ENCODE measurements at regions not wholly inside any gene's neighbourhood (a gene's known extent, or its start where the extent isn't known, plus 50 kb on each side); places are given as distances from the start of the nearest gene placed in this dataset.

- peaks cover 0 to 13% of the 10 kb centered on the region in 2 donors for H3K9me3 ChIP-seq (ENCODE audit: control insufficient read depth in 2 of 2, insufficient read depth in 1 of 2, low read depth in 1 of 2, low read length in 1 of 2)
- no peaks in the 10 kb centered on the region for H3K36me3 ChIP-seq (ENCODE audit: control insufficient read depth in 3 of 3, insufficient read depth in 2 of 3, low read depth in 1 of 3, low read length in 3 of 3)
- FAIRE-seq (no peak), DNase-seq (no peak)
- no peaks in the 10 kb centered on the region for H3K27me3 ChIP-seq (ENCODE audit: control insufficient read depth in 3 of 3, insufficient read depth in 3 of 3, low read length in 3 of 3)
- no peak overlapping the region for H3K4me3 ChIP-seq (ENCODE audit: low read depth in 1 of 3, low read length in 3 of 3)
- no peaks in the 10 kb centered on the region for H3K4me1 ChIP-seq (ENCODE audit: control insufficient read depth in 3 of 3, insufficient read depth in 2 of 3, low read depth in 1 of 3, low read length in 2 of 3)
- no peak overlapping the region for H3K27ac ChIP-seq (ENCODE audit: low read depth in 1 of 3, low read length in 2 of 3)
- WGBS, 3 donors = 84 to 93% (median 92%) methylated on average over 8 of the region's 8 CpGs
Measured at GRCh38 chr14:27164139-27164538, 566.3 kb upstream of the NOVA1 start.

- Histone ChIP-seq H3K27me3 (ENCODE audit: control insufficient read depth in 3 of 3, insufficient read depth in 3 of 3, low read length in 3 of 3) (no peaks in the 10 kb centered on the region), H3K9me3 (ENCODE audit: control insufficient read depth in 2 of 2, insufficient read depth in 1 of 2, low read depth in 1 of 2, low read length in 1 of 2) (no peaks in the 10 kb centered on the region), H3K27ac (ENCODE audit: low read depth in 1 of 3, low read length in 2 of 3) (no peak overlapping the region), H3K4me1 (ENCODE audit: control insufficient read depth in 3 of 3, insufficient read depth in 2 of 3, low read depth in 1 of 3, low read length in 2 of 3) (no peaks in the 10 kb centered on the region), H3K4me3 (ENCODE audit: low read depth in 1 of 3, low read length in 3 of 3) (no peak overlapping the region), H3K36me3 (ENCODE audit: control insufficient read depth in 3 of 3, insufficient read depth in 2 of 3, low read depth in 1 of 3, low read length in 3 of 3) (no peaks in the 10 kb centered on the region)
- FAIRE-seq = no peak
- DNase-seq = no peak
- WGBS, 3 donors = 71 to 83% (median 77%) methylated on average over 6 of the region's 6 CpGs
Measured at GRCh38 chr14:27175489-27175888, 577.7 kb upstream of the NOVA1 start.

- H3K27ac ChIP-seq (ENCODE audit: low read depth in 1 of 3, low read length in 2 of 3) = no peak overlapping the region
- H3K36me3 ChIP-seq (ENCODE audit: control insufficient read depth in 3 of 3, insufficient read depth in 2 of 3, low read depth in 1 of 3, low read length in 3 of 3) = no peaks in the 10 kb centered on the region
- no peak overlapping the region for H3K4me3 ChIP-seq (ENCODE audit: low read depth in 1 of 3, low read length in 3 of 3)
- no peaks in the 10 kb centered on the region for H3K9me3 ChIP-seq (ENCODE audit: control insufficient read depth in 2 of 2, insufficient read depth in 1 of 2, low read depth in 1 of 2, low read length in 1 of 2)
- no peaks in the 10 kb centered on the region for H3K27me3 ChIP-seq (ENCODE audit: control insufficient read depth in 3 of 3, insufficient read depth in 3 of 3, low read length in 3 of 3)
- no peaks in the 10 kb centered on the region for H3K4me1 ChIP-seq (ENCODE audit: control insufficient read depth in 3 of 3, insufficient read depth in 2 of 3, low read depth in 1 of 3, low read length in 2 of 3)
- 86 to 89% (median 87%) methylated on average over 5 of the region's 5 CpGs for WGBS, 3 donors
- FAIRE-seq (no peak), DNase-seq (no peak)
Measured at GRCh38 chr14:27181333-27181732, 583.5 kb upstream of the NOVA1 start.

- 60 to 75% (median 62%) methylated on average over 4 of the region's 4 CpGs for WGBS, 3 donors
- no peak for FAIRE-seq
Measured at GRCh38 chr14:27184427-27184826, 586.6 kb upstream of the NOVA1 start.

GRCh38 chr14:27186048-27186447 is 588.2 kb upstream of the NOVA1 start:
- FAIRE-seq = no peak
- DNase-seq = no peak
- Histone ChIP-seq H3K9me3 (ENCODE audit: control insufficient read depth in 2 of 2, insufficient read depth in 1 of 2, low read depth in 1 of 2, low read length in 1 of 2) (no peaks in the 10 kb centered on the region), H3K4me1 (ENCODE audit: control insufficient read depth in 3 of 3, insufficient read depth in 2 of 3, low read depth in 1 of 3, low read length in 2 of 3) (no peaks in the 10 kb centered on the region), H3K4me3 (ENCODE audit: low read depth in 1 of 3, low read length in 3 of 3) (no peak overlapping the region), H3K27ac (ENCODE audit: low read depth in 1 of 3, low read length in 2 of 3) (no peak overlapping the region), H3K27me3 (ENCODE audit: control insufficient read depth in 3 of 3, insufficient read depth in 3 of 3, low read length in 3 of 3) (no peaks in the 10 kb centered on the region), H3K36me3 (ENCODE audit: control insufficient read depth in 3 of 3, insufficient read depth in 2 of 3, low read depth in 1 of 3, low read length in 3 of 3) (no peaks in the 10 kb centered on the region)
- WGBS, 3 donors = 76 to 89% (median 79%) methylated on average over 1 of the region's 1 CpG

More at GRCh38 chr14:27184427-27184826, 586.6 kb upstream of the NOVA1 start:
- Histone ChIP-seq H3K27me3 (ENCODE audit: control insufficient read depth in 3 of 3, insufficient read depth in 3 of 3, low read length in 3 of 3) (no peaks in the 10 kb centered on the region), H3K9me3 (ENCODE audit: control insufficient read depth in 2 of 2, insufficient read depth in 1 of 2, low read depth in 1 of 2, low read length in 1 of 2) (no peaks in the 10 kb centered on the region), H3K36me3 (ENCODE audit: control insufficient read depth in 3 of 3, insufficient read depth in 2 of 3, low read depth in 1 of 3, low read length in 3 of 3) (no peaks in the 10 kb centered on the region), H3K27ac (ENCODE audit: low read depth in 1 of 3, low read length in 2 of 3) (no peak overlapping the region), H3K4me1 (ENCODE audit: control insufficient read depth in 3 of 3, insufficient read depth in 2 of 3, low read depth in 1 of 3, low read length in 2 of 3) (no peaks in the 10 kb centered on the region), H3K4me3 (ENCODE audit: low read depth in 1 of 3, low read length in 3 of 3) (no peak overlapping the region)
- no peak for DNase-seq

GRCh38 chr14:27187136-27187535 is 589.3 kb upstream of the NOVA1 start:
- Histone ChIP-seq H3K9me3 (ENCODE audit: control insufficient read depth in 2 of 2, insufficient read depth in 1 of 2, low read depth in 1 of 2, low read length in 1 of 2) (no peaks in the 10 kb centered on the region), H3K4me3 (ENCODE audit: low read depth in 1 of 3, low read length in 3 of 3) (no peak overlapping the region), H3K4me1 (ENCODE audit: control insufficient read depth in 3 of 3, insufficient read depth in 2 of 3, low read depth in 1 of 3, low read length in 2 of 3) (no peaks in the 10 kb centered on the region), H3K36me3 (ENCODE audit: control insufficient read depth in 3 of 3, insufficient read depth in 2 of 3, low read depth in 1 of 3, low read length in 3 of 3) (no peaks in the 10 kb centered on the region), H3K27ac (ENCODE audit: low read depth in 1 of 3, low read length in 2 of 3) (no peak overlapping the region), H3K27me3 (ENCODE audit: control insufficient read depth in 3 of 3, insufficient read depth in 3 of 3, low read length in 3 of 3) (no peaks in the 10 kb centered on the region)
- DNase-seq = no peak
- no peak for FAIRE-seq

- Histone ChIP-seq H3K27me3 (ENCODE audit: control insufficient read depth in 3 of 3, insufficient read depth in 3 of 3, low read length in 3 of 3) (no peaks in the 10 kb centered on the region), H3K4me3 (ENCODE audit: low read depth in 1 of 3, low read length in 3 of 3) (no peak overlapping the region), H3K27ac (ENCODE audit: low read depth in 1 of 3, low read length in 2 of 3) (no peak overlapping the region), H3K4me1 (ENCODE audit: control insufficient read depth in 3 of 3, insufficient read depth in 2 of 3, low read depth in 1 of 3, low read length in 2 of 3) (no peaks in the 10 kb centered on the region), H3K36me3 (ENCODE audit: control insufficient read depth in 3 of 3, insufficient read depth in 2 of 3, low read depth in 1 of 3, low read length in 3 of 3) (no peaks in the 10 kb centered on the region), H3K9me3 (ENCODE audit: control insufficient read depth in 2 of 2, insufficient read depth in 1 of 2, low read depth in 1 of 2, low read length in 1 of 2) (no peaks in the 10 kb centered on the region)
- WGBS, 3 donors = 61 to 72% (median 66%) methylated on average over 1 of the region's 1 CpG
- no peak for DNase-seq
- FAIRE-seq = no peak
Measured at GRCh38 chr14:27190296-27190695, 592.5 kb upstream of the NOVA1 start.

GRCh38 chr14:27199272-27199671 is 601.4 kb upstream of the NOVA1 start:
- FAIRE-seq = no peak
- H3K27me3 ChIP-seq (ENCODE audit: control insufficient read depth in 3 of 3, insufficient read depth in 3 of 3, low read length in 3 of 3) = no peaks in the 10 kb centered on the region
- H3K27ac ChIP-seq (ENCODE audit: low read depth in 1 of 3, low read length in 2 of 3) = no peak overlapping the region
- no peaks in the 10 kb centered on the region for H3K36me3 ChIP-seq (ENCODE audit: control insufficient read depth in 3 of 3, insufficient read depth in 2 of 3, low read depth in 1 of 3, low read length in 3 of 3)
- no peak overlapping the region for H3K4me3 ChIP-seq (ENCODE audit: low read depth in 1 of 3, low read length in 3 of 3)
- WGBS, 3 donors = 39 to 43% (median 41%) methylated on average over 2 of the region's 2 CpGs
- no peaks in the 10 kb centered on the region for H3K4me1 ChIP-seq (ENCODE audit: control insufficient read depth in 3 of 3, insufficient read depth in 2 of 3, low read depth in 1 of 3, low read length in 2 of 3)
- no peak for DNase-seq
- H3K9me3 ChIP-seq (ENCODE audit: control insufficient read depth in 2 of 2, insufficient read depth in 1 of 2, low read depth in 1 of 2, low read length in 1 of 2) = no peaks in the 10 kb centered on the region

- FAIRE-seq (no peak), DNase-seq (no peak)
- Histone ChIP-seq H3K27me3 (ENCODE audit: control insufficient read depth in 3 of 3, insufficient read depth in 3 of 3, low read length in 3 of 3) (no peaks in the 10 kb centered on the region), H3K4me1 (ENCODE audit: control insufficient read depth in 3 of 3, insufficient read depth in 2 of 3, low read depth in 1 of 3, low read length in 2 of 3) (no peaks in the 10 kb centered on the region), H3K27ac (ENCODE audit: low read depth in 1 of 3, low read length in 2 of 3) (no peak overlapping the region), H3K9me3 (ENCODE audit: control insufficient read depth in 2 of 2, insufficient read depth in 1 of 2, low read depth in 1 of 2, low read length in 1 of 2) (no peaks in the 10 kb centered on the region), H3K4me3 (ENCODE audit: low read depth in 1 of 3, low read length in 3 of 3) (no peak overlapping the region), H3K36me3 (ENCODE audit: control insufficient read depth in 3 of 3, insufficient read depth in 2 of 3, low read depth in 1 of 3, low read length in 3 of 3) (no peaks in the 10 kb centered on the region)
- WGBS, 3 donors = 81 to 95% (median 86%) methylated on average over 1 of the region's 1 CpG
Measured at GRCh38 chr14:27205036-27205435, 607.2 kb upstream of the NOVA1 start.
